ENCODE measurements at regions not wholly inside any gene's neighbourhood (a gene's known extent, or its start where the extent isn't known, plus 50 kb on each side); places are given as distances from the start of the nearest gene placed in this dataset.

DNA sequence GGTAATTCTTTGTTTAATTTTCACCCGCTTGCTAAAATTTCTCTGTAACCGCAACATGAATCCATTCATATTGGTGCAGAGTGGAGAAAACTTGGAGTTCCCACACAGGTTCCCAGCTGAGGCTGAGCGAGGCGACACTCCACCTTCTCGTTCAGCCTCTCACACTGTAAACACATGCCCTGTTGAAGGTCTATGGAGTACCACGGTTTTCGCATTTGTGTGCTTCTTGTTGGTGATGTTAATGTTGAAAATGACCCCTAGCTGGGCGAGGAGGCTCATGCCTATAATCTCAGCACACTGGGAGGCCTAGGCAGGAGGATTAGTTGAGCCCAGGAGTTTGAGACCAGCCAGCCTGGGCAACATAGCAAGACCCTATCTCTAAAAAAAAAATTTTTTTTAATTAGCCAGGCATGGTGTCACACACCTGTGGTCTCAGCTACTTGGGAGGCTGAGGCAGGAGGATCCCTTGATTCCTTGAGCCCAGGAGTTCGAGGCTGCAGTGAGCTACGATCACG lies 67.2 kb downstream of the ARHGEF18 start (continued):
- TF ChIP-seq HDAC1 (CRISPR knock-in tag; IDR thresholded peaks at IDR 0.05), result 0 out of 2 replicates have a peak, but pooled peaks have one; percentile 6
- no peak for TF ChIP-seq GPN1 (CRISPR knock-in tag; IDR thresholded peaks at IDR 0.05; ENCODE audit: borderline replicate concordance)
- 0 out of 2 replicates have a peak, but pooled peaks have one; percentile 1 for TF ChIP-seq DMAP1 (CRISPR knock-in tag; IDR thresholded peaks at IDR 0.05)
- no peak for TF ChIP-seq ZNF496 (CRISPR knock-in tag; IDR thresholded peaks at IDR 0.05; ENCODE audit: insufficient replicate concordance)
- TF ChIP-seq MEF2D (CRISPR knock-in tag; IDR thresholded peaks at IDR 0.05), result no peak
- no peak for TF ChIP-seq ZFP36L2 (CRISPR knock-in tag; IDR thresholded peaks at IDR 0.05)
- TF ChIP-seq HOXA5 (CRISPR knock-in tag; IDR thresholded peaks at IDR 0.05), result 0 out of 2 replicates have a peak, but pooled peaks have one; percentile 5
- no peak for TF ChIP-seq HOXA7 (CRISPR knock-in tag; IDR thresholded peaks at IDR 0.05)
- TF ChIP-seq ZNF234 (CRISPR knock-in tag; conservative IDR thresholded peaks at IDR 0.05), result no peak
- TF ChIP-seq MATR3 (CRISPR knock-in tag; IDR thresholded peaks at IDR 0.05), result no peak
- TF ChIP-seq, protein P1, sequence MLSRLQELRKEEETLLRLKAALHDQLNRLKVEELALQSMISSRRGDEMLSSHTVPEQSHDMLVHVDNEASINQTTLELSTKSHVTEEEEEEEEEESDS (CRISPR knock-in tag; IDR thresholded peaks at IDR 0.05; ENCODE audit: borderline replicate concordance), result no peak
- no peak for TF ChIP-seq ZNF101 (CRISPR knock-in tag; IDR thresholded peaks at IDR 0.05; ENCODE audit: borderline replicate concordance, low read depth)
- TF ChIP-seq, protein P2, sequence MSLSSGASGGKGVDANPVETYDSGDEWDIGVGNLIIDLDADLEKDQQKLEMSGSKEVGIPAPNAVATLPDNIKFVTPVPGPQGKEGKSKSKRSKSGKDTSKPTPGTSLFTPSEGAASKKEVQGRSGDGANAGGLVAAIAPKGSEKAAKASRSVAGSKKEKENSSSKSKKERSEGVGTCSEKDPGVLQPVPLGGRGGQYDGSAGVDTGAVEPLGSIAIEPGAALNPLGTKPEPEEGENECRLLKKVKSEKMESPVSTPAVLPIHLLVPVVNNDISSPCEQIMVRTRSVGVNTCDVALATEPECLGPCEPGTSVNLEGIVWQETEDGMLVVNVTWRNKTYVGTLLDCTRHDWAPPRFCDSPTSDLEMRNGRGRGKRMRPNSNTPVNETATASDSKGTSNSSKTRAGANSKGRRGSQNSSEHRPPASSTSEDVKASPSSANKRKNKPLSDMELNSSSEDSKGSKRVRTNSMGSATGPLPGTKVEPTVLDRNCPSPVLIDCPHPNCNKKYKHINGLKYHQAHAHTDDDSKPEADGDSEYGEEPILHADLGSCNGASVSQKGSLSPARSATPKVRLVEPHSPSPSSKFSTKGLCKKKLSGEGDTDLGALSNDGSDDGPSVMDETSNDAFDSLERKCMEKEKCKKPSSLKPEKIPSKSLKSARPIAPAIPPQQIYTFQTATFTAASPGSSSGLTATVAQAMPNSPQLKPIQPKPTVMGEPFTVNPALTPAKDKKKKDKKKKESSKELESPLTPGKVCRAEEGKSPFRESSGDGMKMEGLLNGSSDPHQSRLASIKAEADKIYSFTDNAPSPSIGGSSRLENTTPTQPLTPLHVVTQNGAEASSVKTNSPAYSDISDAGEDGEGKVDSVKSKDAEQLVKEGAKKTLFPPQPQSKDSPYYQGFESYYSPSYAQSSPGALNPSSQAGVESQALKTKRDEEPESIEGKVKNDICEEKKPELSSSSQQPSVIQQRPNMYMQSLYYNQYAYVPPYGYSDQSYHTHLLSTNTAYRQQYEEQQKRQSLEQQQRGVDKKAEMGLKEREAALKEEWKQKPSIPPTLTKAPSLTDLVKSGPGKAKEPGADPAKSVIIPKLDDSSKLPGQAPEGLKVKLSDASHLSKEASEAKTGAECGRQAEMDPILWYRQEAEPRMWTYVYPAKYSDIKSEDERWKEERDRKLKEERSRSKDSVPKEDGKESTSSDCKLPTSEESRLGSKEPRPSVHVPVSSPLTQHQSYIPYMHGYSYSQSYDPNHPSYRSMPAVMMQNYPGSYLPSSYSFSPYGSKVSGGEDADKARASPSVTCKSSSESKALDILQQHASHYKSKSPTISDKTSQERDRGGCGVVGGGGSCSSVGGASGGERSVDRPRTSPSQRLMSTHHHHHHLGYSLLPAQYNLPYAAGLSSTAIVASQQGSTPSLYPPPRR (CRISPR knock-in tag; IDR thresholded peaks at IDR 0.05; ENCODE audit: borderline replicate concordance), result no peak
- TF ChIP-seq ZNF83 (CRISPR knock-in tag; IDR thresholded peaks at IDR 0.05; ENCODE audit: borderline replicate concordance), result no peak
- no peak for TF ChIP-seq SOX5 (CRISPR knock-in tag; IDR thresholded peaks at IDR 0.05; ENCODE audit: borderline replicate concordance)
- TF ChIP-seq ZNF207 (IDR thresholded peaks at IDR 0.05; ENCODE audit: borderline replicate concordance), result no peak
- no peak for TF ChIP-seq BHLHE40 (IDR thresholded peaks at IDR 0.05; ENCODE audit: low read length)
- TF ChIP-seq RBAK (CRISPR knock-in tag; IDR thresholded peaks at IDR 0.05), result no peak
- TF ChIP-seq ZNF761 (CRISPR knock-in tag; conservative IDR thresholded peaks at IDR 0.05), result no peak
- no peak for TF ChIP-seq ZNF230 (CRISPR knock-in tag; IDR thresholded peaks at IDR 0.05)
- TF ChIP-seq HIVEP1 (CRISPR knock-in tag; IDR thresholded peaks at IDR 0.05), result no peak
- TF ChIP-seq GLI4 (CRISPR knock-in tag; IDR thresholded peaks at IDR 0.05; ENCODE audit: borderline replicate concordance), result no peak
- TF ChIP-seq ZSCAN29 (CRISPR knock-in tag; conservative IDR thresholded peaks at IDR 0.05), result 0 out of 2 replicates have a peak, but pooled peaks have one; percentile 18
- TF ChIP-seq ZNF30 (CRISPR knock-in tag; IDR thresholded peaks at IDR 0.05), result no peak
- TF ChIP-seq, protein P3, sequence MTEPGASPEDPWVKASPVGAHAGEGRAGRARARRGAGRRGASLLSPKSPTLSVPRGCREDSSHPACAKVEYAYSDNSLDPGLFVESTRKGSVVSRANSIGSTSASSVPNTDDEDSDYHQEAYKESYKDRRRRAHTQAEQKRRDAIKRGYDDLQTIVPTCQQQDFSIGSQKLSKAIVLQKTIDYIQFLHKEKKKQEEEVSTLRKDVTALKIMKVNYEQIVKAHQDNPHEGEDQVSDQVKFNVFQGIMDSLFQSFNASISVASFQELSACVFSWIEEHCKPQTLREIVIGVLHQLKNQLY (CRISPR knock-in tag; IDR thresholded peaks at IDR 0.05), result 0 out of 2 replicates have a peak, but pooled peaks have one; percentile 6
- TF ChIP-seq FOXA3 (CRISPR knock-in tag; IDR thresholded peaks at IDR 0.05), result peak; percentile 5
- TF ChIP-seq ZNF879 (CRISPR knock-in tag; IDR thresholded peaks at IDR 0.05), result no peak
- TF ChIP-seq SIX1 (CRISPR knock-in tag; IDR thresholded peaks at IDR 0.05; ENCODE audit: borderline replicate concordance), result no peak
- no peak for TF ChIP-seq ZNF713 (CRISPR knock-in tag; IDR thresholded peaks at IDR 0.05)
- no peak for TF ChIP-seq HMGA1 (CRISPR knock-in tag; conservative IDR thresholded peaks at IDR 0.05)

Measured in HepG2 (cell line).